Amygdala (tissue), 56 donors: ENCODE measurements at regions not wholly inside any gene's neighbourhood (a gene's known extent, or its start where the extent isn't known, plus 50 kb on each side); places are given as distances from the start of the nearest gene placed in this dataset.

Source experiments
- DNase-seq, 56 donors: peaks; one replicate each; lab custom pipeline; 2025; lab: John Stamatoyannopoulos, UW

- peak in 10 of 56 donors; percentile 2 to 57 (median 10) for DNase-seq
These were observed 100.8 kb downstream of the PPM1A start for GRCh38 chr14:60349663-60350365.

GRCh38 chr14:60350366-60350720, 101.3 kb downstream of the PPM1A start:
- DNase-seq: no peak

- no peak for DNase-seq
These were observed 104.4 kb downstream of the PPM1A start for GRCh38 chr14:60353420-60353819.

- no peak for DNase-seq
These were observed 106.7 kb downstream of the PPM1A start for GRCh38 chr14:60355768-60356167.

- DNase-seq: no peak
These were observed 107.4 kb downstream of the PPM1A start for GRCh38 chr14:60356386-60356785.

GRCh38 chr14:60356906-60357550, 108.0 kb downstream of the PPM1A start:
- DNase-seq: no peak

GRCh38 chr14:60357551-60358149, 108.6 kb downstream of the PPM1A start:
- no peak for DNase-seq

GRCh38 chr14:60363275-60363674, 114.3 kb downstream of the PPM1A start:
- no peak for DNase-seq

- DNase-seq: no peak
These were observed 114.7 kb downstream of the PPM1A start for GRCh38 chr14:60363687-60364086.

- no peak for DNase-seq
These were observed 104.0 kb downstream of the C14orf39 start for GRCh38 chr14:60381909-60382308.
